GM13976 (cell line): ENCODE measurements at regions not wholly inside any gene's neighbourhood (a gene's known extent, or its start where the extent isn't known, plus 50 kb on each side); places are given as distances from the start of the nearest gene placed in this dataset.
A peak's percentile ranks its signal among the peaks of the same experiment; 100 is the strongest.

ENCODE experiments used
- DNase-seq: peaks from one replicate; pipeline ENCODE4 v3.0.0; 2012; ENCODE audit warnings: low spot score
- CTCF ChIP-seq: IDR thresholded peaks from 2 replicates; pipeline ENCODE4 v1.5.1; 2012; ENCODE audit warnings: borderline replicate concordance, mild to moderate bottlenecking; ENCODE audit not compliant: insufficient read depth; ENCODE audit errors: extremely low read depth, missing control alignments, control extremely low read depth
- in situ Hi-C: fragments of 300-500 bp; cut with MboI; formaldehyde crosslinking; loops from one replicate; pipeline ENCODE4 v1.12.0; 2022; ENCODE audit warnings: low sequenced_read_pairs, mixed read lengths, inconsistent platforms; ENCODE audit not compliant: unreplicated experiment

GRCh38 chr14:38723959-38724358 lies 379.1 kb downstream of the SEC23A start:
- DNase-seq: no peak
- no peak for TF ChIP-seq CTCF
- in situ Hi-C loops: no loop called here

DNA sequence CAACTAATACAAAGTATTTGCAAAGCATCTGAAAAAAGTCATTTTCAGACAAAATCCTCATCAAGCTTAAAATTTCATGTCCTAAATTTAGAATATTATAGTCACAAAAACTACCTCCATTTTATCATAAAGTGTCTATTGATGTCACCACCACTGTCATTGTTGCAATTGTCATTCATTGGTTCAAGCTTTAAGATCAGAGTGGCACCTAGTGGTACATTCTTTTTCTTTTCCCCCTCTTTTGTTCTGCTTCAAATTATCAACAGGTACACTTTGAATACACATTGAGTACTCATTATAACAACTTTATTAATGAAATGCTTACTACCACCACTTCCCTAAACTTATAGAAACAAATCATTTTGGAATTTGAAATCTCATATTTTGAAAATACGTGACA lies 379.8 kb downstream of the SEC23A start:
- DNase-seq: no peak
- in situ Hi-C loops: no loop called here
- TF ChIP-seq CTCF: no peak

- in situ Hi-C loops: no loop called here
Measured at GRCh38 chr14:38721822-38722431, 381.1 kb downstream of the SEC23A start.

GRCh38 chr14:38718519-38718918 lies 384.5 kb downstream of the SEC23A start:
- TF ChIP-seq CTCF: no peak
- no peak for DNase-seq
- in situ Hi-C loops: no loop called here

More at GRCh38 chr14:38721822-38722431, 381.1 kb downstream of the SEC23A start:
- DNase-seq: peak; percentile 37
- peak; percentile 59 for TF ChIP-seq CTCF

DNA sequence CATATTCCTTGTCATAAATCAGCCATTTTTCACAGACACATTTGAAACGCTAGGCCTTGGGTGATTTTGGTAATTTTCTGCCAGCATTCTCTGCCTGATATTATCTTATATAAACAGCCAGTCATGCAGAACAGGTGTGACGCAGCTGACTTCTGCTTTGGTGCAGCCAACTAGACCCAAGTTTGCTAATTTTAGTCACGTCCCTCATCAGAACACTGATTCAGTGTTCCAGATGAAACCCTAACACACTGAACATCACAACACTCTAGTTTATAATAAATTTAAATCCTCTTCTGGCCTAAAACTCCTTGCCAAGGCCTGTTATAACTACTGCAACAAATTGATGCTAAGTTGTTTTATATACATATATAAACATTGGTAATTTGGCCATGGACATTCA lies 386.1 kb downstream of the SEC23A start:
- TF ChIP-seq CTCF: no peak
- in situ Hi-C loops: no loop called here
- no peak for DNase-seq

DNA sequence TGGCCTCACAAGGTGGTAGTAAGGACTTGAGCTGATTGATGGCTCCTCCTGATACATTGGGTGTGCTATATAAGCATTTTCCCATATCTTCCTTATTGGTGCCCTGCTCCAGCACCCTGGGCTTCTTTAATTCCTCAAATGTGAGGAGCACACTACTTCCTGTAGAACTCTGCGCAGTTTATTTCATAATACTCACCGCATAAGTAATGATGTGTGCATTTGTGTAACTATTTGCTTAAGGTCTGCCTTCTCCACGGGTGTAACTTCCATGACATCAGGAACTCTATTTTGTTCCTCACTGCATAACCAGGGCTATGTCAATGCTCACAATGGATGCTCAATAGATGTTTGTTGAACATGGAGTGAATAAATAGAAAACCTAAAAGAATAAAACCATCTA lies 392.2 kb downstream of the SEC23A start:
- TF ChIP-seq CTCF: no peak
- no peak for DNase-seq
- in situ Hi-C loops: no loop called here

DNA sequence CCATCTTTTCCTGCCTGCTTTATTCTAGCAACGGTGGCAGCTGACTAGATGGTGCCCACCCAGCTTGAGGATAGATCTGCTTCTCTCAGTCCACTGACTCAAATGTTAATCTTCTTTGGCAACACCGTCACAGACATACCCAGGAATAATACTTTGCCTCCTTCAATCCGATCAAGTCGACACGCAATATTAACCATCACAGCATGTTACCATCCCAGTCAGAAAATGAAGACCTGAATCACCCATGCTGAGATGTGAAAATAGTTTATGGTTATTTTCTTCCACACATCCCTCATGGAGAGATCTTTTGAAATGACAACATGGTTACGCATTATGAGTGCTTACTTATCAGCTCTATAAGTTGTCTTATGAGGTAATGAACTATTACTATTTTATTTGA lies 392.8 kb downstream of the SEC23A start:
- in situ Hi-C loops: no loop called here
- no peak for TF ChIP-seq CTCF
- no peak for DNase-seq
